ENCODE measurements at regions not wholly inside any gene's neighbourhood (a gene's known extent, or its start where the extent isn't known, plus 50 kb on each side); places are given as distances from the start of the nearest gene placed in this dataset.
"Not testable (repeated sequence)": the region's sequence is repeated elsewhere in the genome, so short reads cannot be mapped to it uniquely, and the experiment has no call there.

DNA sequence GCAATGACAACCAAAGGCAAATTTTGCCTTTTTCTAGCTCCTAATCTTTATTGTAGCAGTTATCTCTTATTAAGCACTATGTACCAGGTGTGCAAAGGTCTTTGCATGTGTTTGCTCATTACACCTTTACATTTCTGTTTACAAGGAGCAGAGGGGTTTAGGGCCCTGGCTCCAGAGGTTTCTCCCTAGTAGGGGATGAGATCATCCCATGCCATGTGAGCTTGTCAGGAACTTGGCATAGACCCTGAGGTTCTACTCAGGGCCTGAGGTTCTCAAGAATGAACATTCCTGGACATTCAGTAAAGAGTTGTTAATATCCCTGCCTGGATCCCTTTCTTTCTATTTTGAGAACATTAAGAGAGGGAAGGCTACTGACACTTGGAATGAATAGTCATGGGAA, 292.0 kb downstream of the RPAP3 start:
- no peak for DNase-seq
- Histone ChIP-seq H3K36me3 (ENCODE audit: control insufficient read depth, insufficient read depth, low read length) (no peaks in the 10 kb centered on the region), H3K27me3 (ENCODE audit: control insufficient read depth, insufficient read depth, low read length) (no peaks in the 10 kb centered on the region), H3K9me3 (replicated peaks; ENCODE audit: control insufficient read depth, low read depth, low read length) (no peaks in the 10 kb centered on the region), H3K4me3 (ENCODE audit: low read length) (no peak overlapping the region), H3K27ac (ENCODE audit: low read length) (no peak overlapping the region), H3K4me1 (ENCODE audit: control insufficient read depth, insufficient read depth, low read length) (no peaks in the 10 kb centered on the region)

DNA sequence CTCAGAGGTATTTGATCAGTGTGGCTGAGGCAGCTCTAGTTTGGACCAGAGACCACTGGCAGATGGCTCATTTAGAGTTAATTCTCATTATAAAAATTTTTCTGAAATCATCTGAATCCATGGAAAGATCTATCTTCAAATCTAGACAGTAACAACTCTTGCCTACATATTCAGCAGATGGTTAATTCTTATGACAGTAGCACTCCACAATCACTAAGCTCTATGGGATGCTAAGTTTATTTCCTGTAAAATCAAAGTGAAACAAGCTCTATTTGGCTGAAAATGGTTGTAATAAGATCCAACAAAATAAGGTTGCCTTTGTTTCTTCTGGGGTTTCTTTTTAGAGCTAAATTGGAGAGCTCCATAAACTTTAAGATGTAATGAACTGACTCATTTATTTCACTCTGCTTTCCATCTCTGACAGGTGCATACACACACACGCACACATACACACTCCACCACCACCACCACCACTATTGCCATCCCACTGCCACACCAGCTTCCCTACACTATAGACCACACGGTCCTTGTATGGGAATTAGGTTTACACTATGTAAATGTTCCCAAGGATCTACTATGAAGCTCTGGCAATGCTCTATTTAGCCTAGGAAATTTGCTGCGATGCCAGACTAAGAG, 293.1 kb downstream of the RPAP3 start:
- no CpG with 5 or more reads among the region's 3 CpGs for WGBS (ENCODE audit: insufficient coverage)

DNA sequence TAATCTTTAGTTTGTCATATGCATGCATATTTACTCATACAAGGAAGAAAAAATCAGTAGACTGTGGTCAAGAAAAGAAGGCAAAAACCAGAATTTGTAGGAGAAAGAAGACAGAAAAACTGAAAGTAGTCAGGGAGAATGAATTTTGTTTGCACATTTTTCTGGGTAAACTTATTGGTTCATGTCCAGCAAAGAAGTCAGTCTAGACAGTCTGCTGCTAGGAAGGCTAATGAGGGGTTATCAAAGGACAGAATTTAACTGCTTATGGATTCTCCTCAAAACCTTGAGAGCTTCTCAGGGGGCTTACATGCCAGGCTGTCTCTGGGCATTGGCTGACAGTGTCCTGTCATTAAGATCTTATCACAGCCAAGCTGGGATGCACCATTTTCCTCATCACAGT, 293.9 kb downstream of the RPAP3 start:
- no peaks in the 10 kb centered on the region for H3K4me1 ChIP-seq (ENCODE audit: control insufficient read depth, insufficient read depth, low read length)
- no peaks in the 10 kb centered on the region for H3K27me3 ChIP-seq (ENCODE audit: control insufficient read depth, insufficient read depth, low read length)
- H3K36me3 ChIP-seq (ENCODE audit: control insufficient read depth, insufficient read depth, low read length): no peaks in the 10 kb centered on the region
- no peaks in the 10 kb centered on the region for H3K9me3 ChIP-seq (replicated peaks; ENCODE audit: control insufficient read depth, low read depth, low read length)
- DNase-seq: no peak
- H3K4me3 ChIP-seq (ENCODE audit: low read length): no peak overlapping the region
- H3K27ac ChIP-seq (ENCODE audit: low read length): no peak overlapping the region

More for the DNA sequence above, 293.1 kb downstream of the RPAP3 start:
- Histone ChIP-seq H3K4me1 (ENCODE audit: control insufficient read depth, insufficient read depth, low read length) (no peaks in the 10 kb centered on the region), H3K27ac (ENCODE audit: low read length) (no peak overlapping the region), H3K36me3 (ENCODE audit: control insufficient read depth, insufficient read depth, low read length) (no peaks in the 10 kb centered on the region), H3K4me3 (ENCODE audit: low read length) (no peak overlapping the region), H3K27me3 (ENCODE audit: control insufficient read depth, insufficient read depth, low read length) (no peaks in the 10 kb centered on the region), H3K9me3 (replicated peaks; ENCODE audit: control insufficient read depth, low read depth, low read length) (no peaks in the 10 kb centered on the region)
- DNase-seq: no peak

DNA sequence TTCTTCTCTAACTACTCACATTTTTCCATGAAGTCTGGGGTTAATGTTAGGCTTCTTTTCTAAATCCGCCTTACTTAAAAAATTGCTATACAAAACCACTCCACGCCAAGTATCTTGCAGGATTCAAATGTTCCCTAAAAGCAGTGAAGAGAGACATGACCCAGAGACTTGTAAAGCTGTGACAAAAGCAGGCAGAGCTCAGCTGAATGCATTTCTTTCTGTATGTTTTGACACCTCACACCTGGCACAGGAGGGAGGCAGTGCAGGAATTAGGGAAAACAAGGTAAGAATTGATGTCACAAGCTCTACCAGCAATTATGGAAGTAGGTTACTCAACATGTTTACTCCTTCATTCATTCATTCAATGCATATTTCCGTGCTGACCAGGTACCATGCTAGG, 295.0 kb downstream of the RPAP3 start:
- Histone ChIP-seq H3K9me3 (replicated peaks; ENCODE audit: control insufficient read depth, low read depth, low read length) (no peaks in the 10 kb centered on the region), H3K4me3 (ENCODE audit: low read length) (no peak overlapping the region), H3K4me1 (ENCODE audit: control insufficient read depth, insufficient read depth, low read length) (no peaks in the 10 kb centered on the region), H3K27ac (ENCODE audit: low read length) (no peak overlapping the region), H3K27me3 (ENCODE audit: control insufficient read depth, insufficient read depth, low read length) (no peaks in the 10 kb centered on the region), H3K36me3 (ENCODE audit: control insufficient read depth, insufficient read depth, low read length) (no peaks in the 10 kb centered on the region)
- DNase-seq: no peak
- WGBS (ENCODE audit: insufficient coverage): no CpG with 5 or more reads among the region's 3 CpGs

DNA sequence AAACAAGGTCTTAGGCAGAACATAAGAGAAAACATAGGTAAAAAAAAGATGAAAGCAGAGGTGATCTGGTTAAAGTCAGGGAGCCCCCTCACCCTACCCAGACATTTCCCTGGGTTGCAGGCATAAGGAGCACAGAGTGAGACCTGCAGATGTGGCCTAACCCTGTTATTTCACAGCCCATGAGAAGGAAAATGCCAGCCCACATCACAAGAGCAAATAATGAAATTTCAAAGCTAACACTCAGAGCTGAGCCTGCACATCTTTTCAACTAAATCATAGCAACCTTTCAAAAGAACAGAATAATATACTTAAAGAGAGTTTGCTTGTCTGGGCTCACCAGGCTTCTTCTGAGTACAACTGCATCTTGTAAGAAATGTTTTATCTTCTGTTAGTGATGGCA, 295.4 kb downstream of the RPAP3 start:
- no peak overlapping the region for H3K4me3 ChIP-seq (ENCODE audit: low read length)
- H3K9me3 ChIP-seq (replicated peaks; ENCODE audit: control insufficient read depth, low read depth, low read length): no peaks in the 10 kb centered on the region
- no peaks in the 10 kb centered on the region for H3K36me3 ChIP-seq (ENCODE audit: control insufficient read depth, insufficient read depth, low read length)
- no peaks in the 10 kb centered on the region for H3K4me1 ChIP-seq (ENCODE audit: control insufficient read depth, insufficient read depth, low read length)
- DNase-seq: no peak
- H3K27me3 ChIP-seq (ENCODE audit: control insufficient read depth, insufficient read depth, low read length): no peaks in the 10 kb centered on the region
- no peak overlapping the region for H3K27ac ChIP-seq (ENCODE audit: low read length)

DNA sequence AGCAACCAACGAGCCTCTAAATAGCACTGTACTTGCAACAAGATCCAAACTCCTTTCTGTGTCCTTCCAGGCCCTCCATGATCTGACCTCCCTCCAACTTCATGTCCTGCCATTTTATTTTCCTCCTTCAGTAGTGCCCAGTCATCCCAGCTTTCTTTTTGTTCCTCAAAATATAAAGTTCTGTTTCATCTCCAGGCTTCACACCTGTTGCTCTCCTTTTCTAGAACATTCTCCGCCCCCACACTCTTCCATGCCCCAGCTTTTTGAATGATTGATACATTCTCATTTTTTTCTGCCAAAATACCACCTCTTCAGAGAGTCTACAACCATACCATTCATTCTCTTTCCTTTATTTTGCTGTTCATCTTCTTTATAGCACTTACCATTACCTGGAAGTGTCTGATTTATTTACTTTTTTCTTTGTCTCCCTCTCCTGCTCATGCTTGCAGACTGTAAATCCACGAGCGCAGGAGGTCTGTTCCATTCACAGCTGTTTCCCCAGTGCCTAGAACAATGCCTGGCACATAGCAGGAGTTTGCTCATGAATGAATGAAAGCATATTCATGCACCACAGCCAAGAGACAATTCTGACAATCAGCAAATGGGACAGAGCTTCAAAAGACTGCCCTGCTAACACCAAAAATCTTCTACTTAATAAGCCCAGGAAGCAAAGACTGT, 296.4 kb downstream of the RPAP3 start:
- WGBS (ENCODE audit: insufficient coverage): 50% methylated on average over 3 of the region's 4 CpGs
- H3K9me3 ChIP-seq (replicated peaks; ENCODE audit: control insufficient read depth, low read depth, low read length): no peaks in the 10 kb centered on the region
- no peaks in the 10 kb centered on the region for H3K27me3 ChIP-seq (ENCODE audit: control insufficient read depth, insufficient read depth, low read length)
- H3K36me3 ChIP-seq (ENCODE audit: control insufficient read depth, insufficient read depth, low read length): no peaks in the 10 kb centered on the region
- H3K4me3 ChIP-seq (ENCODE audit: low read length): no peak overlapping the region
- no peaks in the 10 kb centered on the region for H3K4me1 ChIP-seq (ENCODE audit: control insufficient read depth, insufficient read depth, low read length)
- H3K27ac ChIP-seq (ENCODE audit: low read length): no peak overlapping the region
- no peak for DNase-seq

DNA sequence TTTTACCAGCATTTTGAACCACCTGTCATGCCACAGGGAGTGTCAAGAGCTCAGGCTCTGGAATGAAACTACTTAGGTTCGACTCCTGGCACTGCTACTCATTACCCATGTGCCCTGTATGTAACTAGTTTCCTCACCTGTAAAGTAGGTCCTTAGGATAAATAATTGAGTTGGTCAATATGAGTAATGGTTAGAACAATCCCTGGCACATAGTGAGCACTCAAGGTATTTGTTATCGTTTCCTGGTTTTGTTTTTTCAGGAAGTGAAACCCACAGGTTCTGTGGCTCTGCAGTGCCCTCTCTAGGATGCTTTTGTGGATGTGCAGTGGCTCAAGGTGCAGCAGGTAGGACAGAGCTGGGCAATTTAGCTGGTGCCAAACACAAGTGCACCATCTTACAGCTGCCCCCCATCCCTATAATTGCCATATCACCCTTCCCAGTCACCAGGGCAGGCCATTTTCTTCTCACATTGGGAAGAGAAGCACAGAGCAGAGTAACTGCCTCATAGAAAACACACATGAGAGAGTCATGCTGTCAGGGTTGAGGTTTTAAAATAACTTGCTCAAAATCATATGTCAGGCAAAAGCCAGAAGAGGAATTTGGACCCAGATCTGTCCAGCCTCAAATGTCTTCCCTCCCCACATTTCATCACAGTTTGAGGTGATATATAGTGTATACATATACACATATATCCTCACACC, 297.5 kb downstream of the RPAP3 start:
- Histone ChIP-seq H3K27ac (ENCODE audit: low read length) (no peak overlapping the region), H3K9me3 (replicated peaks; ENCODE audit: control insufficient read depth, low read depth, low read length) (no peaks in the 10 kb centered on the region), H3K27me3 (ENCODE audit: control insufficient read depth, insufficient read depth, low read length) (no peaks in the 10 kb centered on the region), H3K36me3 (ENCODE audit: control insufficient read depth, insufficient read depth, low read length) (no peaks in the 10 kb centered on the region), H3K4me1 (ENCODE audit: control insufficient read depth, insufficient read depth, low read length) (no peaks in the 10 kb centered on the region), H3K4me3 (ENCODE audit: low read length) (no peak overlapping the region)
- WGBS (ENCODE audit: insufficient coverage): 30% methylated on average over 1 of the region's 2 CpGs
- DNase-seq: peak; percentile 4

DNA sequence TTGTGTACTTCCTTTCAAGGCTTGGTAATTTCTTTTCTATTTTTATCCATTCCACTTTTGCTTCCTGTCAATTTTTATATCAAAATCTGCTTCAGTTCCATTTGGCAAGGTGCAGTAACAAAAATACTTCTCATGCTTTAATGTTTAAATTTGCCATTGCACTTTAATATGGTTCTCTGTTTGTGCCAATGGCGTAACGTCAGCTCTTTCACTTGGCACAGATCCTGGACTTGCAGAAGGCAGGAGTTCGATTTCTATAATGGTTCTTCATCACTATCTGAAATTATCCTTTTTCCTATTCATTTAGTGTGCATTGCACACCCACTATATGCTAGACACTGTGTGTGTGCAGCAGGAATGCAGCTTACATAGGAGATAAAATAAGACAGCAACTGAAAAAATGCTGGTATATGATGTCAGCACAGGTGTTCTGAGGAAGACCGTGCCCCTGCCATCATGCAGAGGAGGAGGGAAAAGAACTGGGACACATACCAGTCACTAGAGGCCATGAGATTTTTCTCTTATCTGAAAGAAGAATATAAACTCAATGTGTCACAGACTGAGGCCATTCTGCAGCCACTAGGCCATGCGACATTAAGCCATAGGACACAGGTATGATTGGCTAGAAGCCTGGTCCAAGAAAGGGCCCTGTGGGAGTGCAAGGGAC, 298.2 kb downstream of the RPAP3 start:
- Histone ChIP-seq H3K27me3 (ENCODE audit: control insufficient read depth, insufficient read depth, low read length) (no peaks in the 10 kb centered on the region), H3K4me1 (ENCODE audit: control insufficient read depth, insufficient read depth, low read length) (no peaks in the 10 kb centered on the region), H3K4me3 (ENCODE audit: low read length) (no peak overlapping the region), H3K36me3 (ENCODE audit: control insufficient read depth, insufficient read depth, low read length) (no peaks in the 10 kb centered on the region), H3K27ac (ENCODE audit: low read length) (no peak overlapping the region), H3K9me3 (replicated peaks; ENCODE audit: control insufficient read depth, low read depth, low read length) (no peaks in the 10 kb centered on the region)
- WGBS (ENCODE audit: insufficient coverage): no CpG with 5 or more reads among the region's 5 CpGs
- DNase-seq: peak; percentile 5

DNA sequence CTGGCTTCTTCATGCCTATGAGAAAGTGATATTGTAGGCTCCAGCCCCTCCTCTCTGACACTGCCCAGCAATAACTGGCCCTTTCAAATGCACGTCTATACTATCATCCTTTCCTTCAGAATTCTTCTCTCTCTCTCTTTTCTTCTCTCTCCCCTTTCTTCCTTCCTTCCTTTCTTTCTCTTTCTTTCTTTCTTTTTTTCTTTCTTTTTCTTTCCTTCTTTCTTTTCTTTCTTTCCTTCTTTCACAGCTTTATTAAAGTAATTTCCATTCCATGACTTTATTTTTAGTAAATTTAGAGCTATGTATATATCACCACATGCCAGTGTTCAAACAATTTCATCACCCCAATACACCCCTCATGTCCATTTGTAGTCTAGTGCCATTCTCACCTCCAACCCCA, 302.1 kb downstream of the RPAP3 start:
- Histone ChIP-seq H3K36me3 (ENCODE audit: control insufficient read depth, insufficient read depth, low read length) (no peaks in the 10 kb centered on the region), H3K27ac (ENCODE audit: low read length) (no peak overlapping the region), H3K9me3 (replicated peaks; ENCODE audit: control insufficient read depth, low read depth, low read length) (no peaks in the 10 kb centered on the region), H3K4me3 (ENCODE audit: low read length) (no peak overlapping the region), H3K27me3 (ENCODE audit: control insufficient read depth, insufficient read depth, low read length) (no peaks in the 10 kb centered on the region), H3K4me1 (ENCODE audit: control insufficient read depth, insufficient read depth, low read length) (no peaks in the 10 kb centered on the region)
- DNase-seq: no peak
- 80% methylated on average over 1 of the region's 1 CpG for WGBS (ENCODE audit: insufficient coverage)

DNA sequence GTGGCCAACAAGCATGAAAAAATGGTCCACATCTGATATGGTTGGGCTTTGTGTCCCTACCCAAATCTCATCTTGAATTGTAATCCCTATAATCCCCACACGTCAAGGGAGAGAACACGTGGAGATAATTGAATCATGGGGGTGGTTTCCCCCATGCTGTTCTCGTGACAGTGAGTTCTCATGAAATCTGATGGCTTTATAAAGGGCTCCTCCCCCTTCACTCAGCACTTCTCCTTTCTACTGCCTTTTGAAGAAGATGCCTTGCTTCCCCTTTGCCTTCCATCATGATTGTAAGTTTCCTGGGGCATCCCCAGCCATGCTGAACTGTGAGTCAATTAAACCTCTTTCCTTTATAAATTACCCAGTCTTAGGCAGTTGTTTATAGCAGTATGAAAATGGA, 304.6 kb downstream of the RPAP3 start:
- DNase-seq: peak; percentile 10
- H3K9me3 ChIP-seq (replicated peaks; ENCODE audit: control insufficient read depth, low read depth, low read length); H3K27ac ChIP-seq (ENCODE audit: low read length); H3K36me3 ChIP-seq (ENCODE audit: control insufficient read depth, insufficient read depth, low read length); H3K4me1 ChIP-seq (ENCODE audit: control insufficient read depth, insufficient read depth, low read length); H3K4me3 ChIP-seq (ENCODE audit: low read length); H3K27me3 ChIP-seq (ENCODE audit: control insufficient read depth, insufficient read depth, low read length): not testable (repeated sequence)
- WGBS (ENCODE audit: insufficient coverage): no CpG with 5 or more reads among the region's 3 CpGs

All from muscle of leg (tissue), 3 donors.